GM12864 (cell line): ENCODE measurements at regions not wholly inside any gene's neighbourhood (a gene's known extent, or its start where the extent isn't known, plus 50 kb on each side); places are given as distances from the start of the nearest gene placed in this dataset.
"Not testable (repeated sequence)": the region's sequence is repeated elsewhere in the genome, so short reads cannot be mapped to it uniquely, and the experiment has no call there.

Experiments
- DNase-seq: peaks from one replicate; pipeline ENCODE4 v3.0.0-alpha.2; 2011; ENCODE audit warnings: low read depth
- H3K4me3 ChIP-seq: 2 replicates; pipeline ENCODE4 v1.5.1; 2011; ENCODE audit warnings: mild to moderate bottlenecking, low read depth, low read length, control low read depth
- CTCF ChIP-seq: IDR thresholded peaks from 2 replicates; pipeline ENCODE4 v1.5.1; 2011; ENCODE audit warnings: low read depth, mild to moderate bottlenecking, moderate library complexity, low read length, control low read depth, inconsistent platforms; ENCODE audit errors: missing control alignments

- TF ChIP-seq CTCF, result no peak
- H3K4me3 ChIP-seq, result no peak overlapping the region; the same call in 1 of the 2 replicates
- peak; percentile 10 for DNase-seq
Measured at GRCh38 chr5:90338712-90339372, 70.7 kb downstream of the CETN3 start.

GRCh38 chr5:90337449-90338052, 72.0 kb downstream of the CETN3 start:
- no peak overlapping the region for H3K4me3 ChIP-seq
- DNase-seq, result no peak
- no peak for TF ChIP-seq CTCF

GRCh38 chr5:90336752-90337151, 72.8 kb downstream of the CETN3 start:
- no peak for TF ChIP-seq CTCF
- no peak overlapping the region for H3K4me3 ChIP-seq
- DNase-seq, result no peak

- TF ChIP-seq CTCF, result no peak
- DNase-seq, result no peak
- H3K4me3 ChIP-seq, result no peak overlapping the region
Measured at GRCh38 chr5:90334741-90335140, 74.8 kb downstream of the CETN3 start.

- no peak for DNase-seq
- no peak for TF ChIP-seq CTCF
- H3K4me3 ChIP-seq, result no peak overlapping the region
Measured at GRCh38 chr5:90329911-90330310, 79.6 kb downstream of the CETN3 start.

GRCh38 chr5:90326995-90327394, 82.6 kb downstream of the CETN3 start:
- TF ChIP-seq CTCF, result no peak
- no peak overlapping the region for H3K4me3 ChIP-seq
- no peak for DNase-seq

GRCh38 chr5:90325093-90325492, 84.5 kb downstream of the CETN3 start:
- no peak for DNase-seq
- H3K4me3 ChIP-seq, result no peak overlapping the region
- no peak for TF ChIP-seq CTCF

- not testable (repeated sequence) for DNase-seq, H3K4me3 ChIP-seq
Measured at GRCh38 chr5:90320348-90320747, 89.2 kb downstream of the CETN3 start.
